HT-29 (cell line): ENCODE measurements at regions not wholly inside any gene's neighbourhood (a gene's known extent, or its start where the extent isn't known, plus 50 kb on each side); places are given as distances from the start of the nearest gene placed in this dataset.

Experiments used
- DNase-seq: peaks from one replicate; pipeline ENCODE4 v3.0.0-alpha.2; 2015; ENCODE audit warnings: low spot score

DNA sequence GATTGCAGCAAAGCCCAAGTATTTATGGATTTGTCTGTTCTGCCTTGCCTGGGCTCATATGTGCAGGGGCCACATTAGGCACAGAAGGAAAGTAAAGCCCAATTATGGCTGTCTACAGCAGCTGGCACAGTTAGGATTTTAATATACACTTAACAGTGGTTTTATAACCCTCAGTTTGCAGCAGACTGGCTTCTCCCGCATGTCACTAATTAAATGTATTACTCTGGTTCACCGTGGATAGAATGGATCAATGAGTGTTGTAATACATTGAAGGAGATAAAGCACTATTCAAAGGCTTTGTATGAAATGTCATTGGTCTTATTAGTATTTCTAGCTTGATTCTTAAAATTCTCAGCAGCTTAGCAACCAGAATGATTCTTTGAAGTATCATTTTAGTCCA lies 320.2 kb downstream of the KCNS3 start:
- DNase-seq: no peak

DNA sequence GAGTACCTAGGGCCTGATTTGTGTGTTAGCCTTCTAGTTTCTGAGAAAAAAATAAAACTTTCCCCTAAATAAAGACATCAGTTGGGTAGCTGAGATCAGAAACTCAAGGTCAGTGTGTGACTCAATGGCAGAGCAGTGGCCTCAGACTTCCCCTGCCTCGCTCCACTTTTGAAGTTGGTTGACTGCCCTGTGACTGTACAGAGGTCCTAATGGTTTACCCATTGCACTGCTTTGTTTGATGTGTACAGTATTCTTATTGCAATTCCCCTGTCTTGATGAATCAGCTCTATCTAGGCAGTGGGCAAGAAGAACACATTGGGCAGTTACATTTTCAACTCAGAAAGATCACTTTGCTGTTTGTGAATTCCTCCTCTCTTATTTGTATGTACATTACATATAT lies 315.7 kb downstream of the KCNS3 start:
- no peak for DNase-seq

DNA sequence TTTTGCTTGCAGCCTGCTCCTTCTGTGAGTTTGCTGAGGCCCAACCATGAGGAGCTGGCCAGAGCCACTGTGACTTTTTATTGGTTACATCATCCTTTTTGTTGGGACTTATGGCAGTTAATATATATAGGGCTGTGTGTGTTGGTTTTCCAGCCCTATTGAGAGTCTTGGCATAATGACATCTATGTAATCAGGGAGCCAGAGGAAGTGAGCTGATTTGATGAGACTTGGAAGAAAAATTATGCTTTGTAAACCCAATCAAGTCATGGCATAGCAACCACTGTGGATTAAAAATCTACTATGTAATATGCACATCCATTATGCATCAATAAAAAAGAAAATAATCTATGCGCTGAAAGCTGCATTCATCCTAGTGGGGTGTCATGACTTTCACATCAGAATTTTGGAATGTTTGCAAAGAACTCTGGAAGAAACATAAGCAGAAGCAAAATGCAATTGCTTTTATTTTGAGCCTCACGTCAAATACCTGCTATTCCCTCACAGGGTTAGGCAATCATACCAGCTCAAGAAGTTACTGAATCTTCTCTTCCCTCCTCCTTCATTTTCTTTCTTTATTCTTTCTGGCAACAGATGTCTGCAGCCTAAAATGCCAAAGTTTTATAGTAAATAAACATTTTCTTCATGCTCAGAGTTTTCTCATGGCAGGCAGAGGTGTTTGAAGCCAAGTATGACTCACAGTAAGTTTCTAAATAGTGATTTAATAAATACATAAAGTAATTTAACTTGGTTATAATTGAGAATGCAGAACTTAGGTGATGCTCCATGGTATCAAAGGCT lies 308.5 kb downstream of the KCNS3 start:
- no peak for DNase-seq

DNA sequence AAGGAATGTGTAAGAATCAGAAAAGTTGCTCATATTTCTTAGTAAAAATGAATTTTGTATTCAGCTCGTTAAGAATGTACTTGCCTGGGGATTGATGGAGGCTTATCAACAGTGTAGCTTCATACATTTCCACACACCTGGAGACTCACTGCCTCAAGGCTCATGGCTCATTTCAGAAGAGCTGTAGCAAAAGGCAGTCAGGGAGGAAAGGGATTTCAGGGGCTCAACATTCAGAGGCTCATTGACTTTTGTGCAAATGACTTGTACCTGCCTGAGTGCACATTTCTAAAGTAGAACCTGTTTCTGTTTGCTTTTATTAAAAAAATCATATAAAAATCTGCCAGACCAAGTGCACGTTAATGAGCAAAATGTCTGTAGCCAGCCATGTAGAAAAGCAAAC lies 304.4 kb downstream of the KCNS3 start:
- no peak for DNase-seq

DNA sequence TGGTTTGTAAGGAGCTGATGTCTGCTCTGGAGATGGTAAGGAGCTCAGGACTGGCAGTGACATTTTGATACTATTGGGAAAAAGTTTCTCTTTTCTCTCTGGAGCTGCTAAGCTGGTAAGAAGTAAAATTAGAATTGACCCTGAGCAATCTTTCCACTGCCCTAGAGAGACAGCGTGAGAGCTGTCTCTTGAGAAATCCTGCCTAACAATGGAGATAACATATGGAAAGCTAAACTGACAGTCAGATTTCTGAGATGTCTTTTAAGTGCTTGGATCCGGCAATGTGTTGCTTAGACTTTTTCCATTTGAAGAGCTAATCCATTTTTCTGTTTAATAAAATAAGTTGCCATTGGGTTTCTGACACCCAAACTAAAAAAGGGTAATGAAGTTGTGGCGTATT lies 302.4 kb downstream of the KCNS3 start:
- no peak for DNase-seq

DNA sequence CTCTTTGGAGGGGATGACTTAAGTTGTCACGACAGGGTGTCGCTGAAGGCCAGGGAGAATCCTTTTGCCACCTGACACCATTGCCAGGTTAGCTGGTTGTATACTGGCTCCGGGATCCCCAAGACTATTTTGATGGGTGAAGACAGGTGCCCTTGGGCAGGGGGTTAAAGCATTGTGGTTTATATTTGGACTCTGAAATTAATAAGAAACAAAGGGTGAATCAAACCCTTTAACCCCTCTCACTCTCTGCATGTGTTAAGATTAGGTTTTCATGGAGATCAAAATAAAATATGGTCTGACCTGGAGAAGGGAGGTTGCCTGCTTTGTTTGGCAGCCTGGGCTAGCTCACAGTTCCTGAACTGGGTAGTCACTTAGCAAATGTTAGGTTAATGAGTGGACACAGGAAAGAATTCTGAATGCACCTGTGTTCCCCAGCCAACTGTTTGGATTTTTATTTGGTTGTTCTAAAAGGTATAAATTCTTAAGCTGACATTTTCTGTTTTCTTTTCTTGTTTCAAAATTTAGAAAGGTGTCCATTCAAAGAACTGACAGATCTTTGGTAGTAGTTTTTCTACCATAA lies 301.7 kb downstream of the KCNS3 start:
- no peak for DNase-seq

DNA sequence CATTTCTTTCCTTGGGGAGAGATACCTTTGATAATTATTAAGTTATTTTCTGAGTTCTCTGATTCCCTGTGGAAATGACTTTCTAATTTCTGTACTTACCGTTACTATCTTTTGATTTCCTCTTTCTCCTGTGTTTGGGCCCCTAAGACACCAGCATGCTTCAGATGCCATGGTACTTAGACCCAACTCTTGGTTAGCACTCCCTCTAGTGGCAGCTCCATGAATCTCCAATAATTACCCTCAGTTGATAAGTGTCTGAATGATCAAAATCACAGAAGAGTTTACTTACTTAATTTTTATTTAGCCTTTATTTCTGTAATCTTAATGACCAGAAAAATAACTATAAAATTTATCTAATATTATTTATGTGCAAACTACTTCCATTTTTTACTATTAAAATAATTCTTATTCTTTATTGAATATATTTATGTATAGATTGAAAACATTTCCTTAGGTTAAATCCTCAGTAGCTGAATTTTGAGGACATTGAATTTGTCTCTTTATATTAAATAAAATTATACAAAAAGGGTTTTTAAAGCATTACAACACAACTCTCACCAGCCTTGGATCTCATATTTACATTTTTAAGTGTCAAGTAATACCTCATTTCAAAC lies 300.4 kb downstream of the KCNS3 start:
- DNase-seq: peak; percentile 65

DNA sequence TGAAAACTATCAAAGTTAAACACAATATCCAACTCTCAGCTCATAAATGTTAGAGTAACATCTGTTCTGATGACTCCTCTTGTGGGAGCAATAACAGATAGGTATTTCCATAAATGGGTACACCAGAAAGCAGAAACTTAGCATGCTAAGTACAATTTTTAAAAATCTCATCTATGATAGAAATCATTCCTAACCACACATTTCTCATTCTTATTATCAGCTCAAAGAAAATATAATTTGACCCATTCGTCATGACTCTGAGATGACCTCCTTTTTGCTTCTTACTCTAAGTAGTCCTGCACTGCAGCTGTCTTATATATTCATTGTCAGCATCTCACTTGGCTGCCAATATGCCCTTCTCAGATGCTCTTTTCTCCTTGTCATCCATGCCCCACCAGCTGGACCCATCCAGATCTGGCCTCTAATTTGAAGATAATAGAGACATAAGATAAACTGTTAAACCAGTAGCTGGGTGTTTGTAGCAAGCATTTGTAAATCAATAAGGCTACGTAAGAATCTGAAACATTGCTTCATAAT lies 298.3 kb downstream of the KCNS3 start:
- DNase-seq: no peak

DNA sequence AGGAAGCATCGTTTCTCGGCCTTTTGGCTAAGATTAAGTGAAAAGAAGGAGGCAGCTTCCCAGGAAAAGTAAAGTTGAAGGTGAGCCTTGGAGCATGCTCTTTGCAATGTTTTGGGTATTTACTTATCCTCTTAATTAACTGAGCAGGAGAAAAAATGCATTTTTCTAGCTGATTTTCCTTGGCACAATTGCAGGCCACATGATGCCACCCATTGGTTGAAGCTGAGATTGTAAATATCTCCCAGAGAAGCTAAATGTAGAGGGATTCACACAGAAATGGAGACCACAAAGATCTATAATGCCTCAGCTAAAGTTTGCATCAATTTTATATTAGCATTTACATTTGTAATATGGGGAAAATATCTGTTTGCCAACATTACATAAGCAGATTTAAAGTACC lies 294.1 kb downstream of the KCNS3 start:
- no peak for DNase-seq

DNA sequence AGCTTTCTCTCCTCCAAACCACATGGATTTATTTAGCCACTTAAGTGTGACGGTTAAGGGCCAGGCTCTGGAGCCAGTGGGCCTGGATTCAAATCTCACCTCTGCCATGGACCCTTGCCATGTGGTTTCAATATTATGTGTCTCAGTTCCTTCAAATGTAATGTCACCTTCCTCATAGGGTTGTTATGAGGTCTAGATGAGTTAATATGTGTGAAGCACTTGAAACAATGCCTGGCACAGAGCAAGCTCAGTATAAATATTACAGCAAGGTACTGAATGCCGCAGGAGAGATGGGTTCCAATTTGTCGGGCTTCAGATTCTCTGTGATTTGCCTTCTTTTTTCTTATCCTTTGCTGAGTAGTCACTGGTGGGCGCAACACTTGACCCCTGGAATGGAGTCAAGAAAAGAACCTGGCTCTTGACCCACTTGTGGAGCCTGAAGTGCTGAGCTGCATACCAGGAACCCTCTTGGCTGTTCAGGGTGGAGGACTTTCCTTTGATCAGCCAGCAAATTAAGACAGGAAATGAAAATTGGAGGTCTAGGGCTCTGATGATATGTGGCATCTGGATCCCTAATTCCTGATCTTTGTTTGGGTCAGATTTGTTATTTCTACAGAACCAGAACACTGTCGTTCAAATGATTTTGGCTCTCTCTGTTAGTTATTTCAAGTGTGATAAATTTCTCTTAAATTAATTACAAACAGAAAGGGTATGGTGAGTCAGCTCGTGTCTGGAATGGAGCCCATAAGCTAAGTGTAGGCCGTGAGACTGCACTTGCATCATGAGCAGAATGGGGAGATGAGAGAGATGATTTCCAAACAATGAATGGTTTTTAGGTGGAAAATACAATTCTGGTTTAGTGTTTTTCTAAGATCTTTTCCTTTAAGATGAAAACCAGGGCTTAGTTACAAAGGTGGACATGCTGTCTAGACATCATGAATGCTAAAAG lies 293.0 kb downstream of the KCNS3 start:
- DNase-seq: no peak

DNA sequence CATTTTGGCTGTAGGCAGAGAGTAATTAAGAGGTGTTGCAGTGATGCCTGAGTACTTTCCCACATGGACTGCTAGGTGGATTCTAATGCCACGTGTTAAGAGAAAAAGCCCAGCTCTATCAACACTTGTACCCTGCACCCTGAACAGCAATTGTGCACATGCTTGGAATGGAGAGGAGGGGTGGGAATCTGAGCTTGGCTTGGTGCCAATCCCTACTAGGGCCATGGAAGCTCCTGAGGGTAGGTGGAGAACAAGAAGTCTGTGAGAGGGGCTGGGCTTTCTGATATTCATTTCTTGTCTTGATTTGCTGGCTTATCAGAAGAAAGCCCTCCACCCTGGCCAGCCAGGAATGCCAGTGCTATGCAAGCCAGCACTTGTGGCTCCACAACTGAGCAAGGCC lies 292.2 kb downstream of the KCNS3 start:
- DNase-seq: no peak

DNA sequence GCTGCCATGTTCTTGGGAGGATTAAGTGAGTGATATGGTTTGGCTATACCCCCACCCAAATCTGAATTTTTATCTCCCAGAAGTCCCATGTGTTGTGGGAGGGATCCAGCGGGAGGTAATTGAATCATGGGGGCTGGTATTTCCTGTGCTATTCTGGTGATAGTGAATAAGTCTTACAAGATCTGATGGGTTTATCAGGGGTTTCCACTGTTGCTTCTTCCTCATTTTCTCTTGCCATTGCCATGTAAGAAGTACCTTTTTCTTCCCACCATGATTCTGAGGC lies 291.4 kb downstream of the KCNS3 start:
- DNase-seq: no peak

DNA sequence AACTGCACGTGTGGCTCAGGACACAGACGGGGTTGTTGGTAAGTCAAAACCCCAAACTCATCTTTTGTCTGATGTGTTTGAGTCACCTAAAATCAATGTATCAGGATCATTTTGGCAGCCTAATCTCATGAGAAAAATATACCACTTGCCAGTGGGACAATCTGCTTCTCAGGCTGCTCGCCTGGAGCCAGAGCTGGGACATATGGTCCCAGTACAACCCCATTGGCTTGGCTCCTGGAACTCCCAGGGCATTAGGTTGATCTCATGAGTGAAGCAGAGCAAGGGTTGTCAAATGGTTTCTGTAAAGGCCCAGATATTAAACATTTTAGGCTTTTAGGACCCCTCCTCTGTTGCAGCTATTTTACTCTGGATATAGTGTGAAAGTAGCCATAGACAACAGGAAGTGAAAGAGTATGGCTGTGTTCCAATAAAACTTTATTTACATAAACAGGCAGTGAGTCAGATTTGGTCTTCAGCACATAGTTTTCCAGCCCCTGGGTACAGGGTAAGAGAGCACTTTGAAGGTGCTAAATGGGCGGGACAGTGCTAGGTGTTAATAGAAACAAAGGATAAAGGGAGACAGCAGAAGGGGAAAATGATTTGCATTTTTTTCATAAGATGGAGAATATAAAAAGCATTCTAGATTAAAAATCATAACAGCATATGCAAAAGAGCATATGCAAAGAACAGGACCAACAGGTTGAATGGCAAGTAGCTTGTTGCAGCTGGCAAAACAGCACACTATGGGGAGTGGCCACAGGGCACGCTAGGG lies 290.8 kb downstream of the KCNS3 start:
- no peak for DNase-seq

DNA sequence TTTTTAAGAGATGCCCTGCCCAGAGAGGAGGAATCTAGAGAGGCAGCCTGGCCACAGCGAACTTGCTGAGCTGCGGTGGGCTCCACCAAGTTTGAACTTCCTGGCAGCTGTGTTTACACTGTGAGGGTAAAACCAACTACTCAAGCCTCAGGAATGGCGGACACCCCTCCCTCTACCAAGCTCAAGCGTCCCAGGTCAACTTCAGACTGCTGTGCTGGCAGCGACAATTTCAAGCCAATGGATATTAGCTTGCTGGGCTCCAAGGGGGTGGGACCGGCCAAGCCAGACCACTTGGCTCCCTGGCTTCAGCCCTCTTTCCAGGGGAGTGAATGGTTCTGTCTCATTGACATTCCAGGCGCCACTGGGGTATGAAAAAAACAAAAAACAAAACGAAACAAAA lies 289.4 kb downstream of the KCNS3 start:
- DNase-seq: no peak

DNA sequence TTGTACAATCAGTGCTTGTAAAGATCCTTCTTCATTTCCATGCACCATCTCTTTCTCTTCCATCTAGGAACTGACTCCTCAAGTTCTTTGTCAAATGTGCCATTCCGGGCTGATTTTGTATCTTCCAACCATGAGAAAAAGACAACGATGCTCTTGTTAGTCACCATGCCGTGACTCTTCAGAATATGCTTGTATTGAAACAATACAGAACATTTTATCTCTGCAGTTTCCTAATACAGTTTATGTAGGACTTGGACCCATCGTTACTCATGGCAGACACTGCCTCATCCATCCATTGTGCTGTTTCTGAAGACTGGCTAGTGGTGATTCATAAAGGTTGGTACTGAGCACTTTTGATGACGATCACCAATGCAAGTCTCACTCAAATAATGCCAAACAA lies 283.2 kb downstream of the KCNS3 start:
- DNase-seq: no peak

DNA sequence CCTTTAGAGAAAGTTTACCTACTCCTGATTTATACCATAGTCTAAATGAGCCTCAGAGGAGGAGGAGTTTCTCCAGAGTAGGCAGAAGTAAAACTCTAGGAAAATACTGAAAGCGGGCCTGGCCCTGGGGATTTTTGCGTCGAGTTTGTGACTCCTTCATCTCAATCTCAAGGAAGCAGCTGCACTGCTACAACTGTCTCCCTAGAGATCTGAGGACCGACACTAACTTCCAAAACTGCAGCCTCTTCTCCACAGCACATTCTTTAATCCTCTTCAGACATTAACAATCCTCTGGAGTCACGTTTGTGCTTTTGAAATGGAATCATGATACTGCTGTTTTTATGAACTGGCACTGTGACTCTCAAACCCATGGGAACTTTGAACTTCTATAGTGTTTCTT lies 281.4 kb downstream of the KCNS3 start:
- no peak for DNase-seq

DNA sequence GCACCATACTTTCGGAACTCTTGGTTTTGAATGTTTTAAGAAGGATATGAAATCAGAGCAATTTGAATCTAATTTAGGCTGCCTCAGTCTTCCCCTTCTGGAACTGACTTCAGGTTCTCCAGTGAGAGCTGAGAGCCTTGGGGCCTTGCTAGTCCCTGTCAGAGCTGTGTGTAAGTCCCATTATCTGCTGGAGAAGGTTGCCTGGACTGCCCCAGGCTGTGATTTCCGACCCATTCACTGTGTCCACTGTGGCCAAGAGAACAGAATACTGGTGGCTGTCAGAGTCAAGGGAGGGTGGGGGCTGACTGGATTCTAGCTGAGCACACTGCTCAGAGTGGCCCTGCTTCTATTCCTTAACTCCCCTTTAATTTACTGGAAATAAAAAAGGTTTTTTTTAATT lies 278.0 kb downstream of the KCNS3 start:
- DNase-seq: no peak

DNA sequence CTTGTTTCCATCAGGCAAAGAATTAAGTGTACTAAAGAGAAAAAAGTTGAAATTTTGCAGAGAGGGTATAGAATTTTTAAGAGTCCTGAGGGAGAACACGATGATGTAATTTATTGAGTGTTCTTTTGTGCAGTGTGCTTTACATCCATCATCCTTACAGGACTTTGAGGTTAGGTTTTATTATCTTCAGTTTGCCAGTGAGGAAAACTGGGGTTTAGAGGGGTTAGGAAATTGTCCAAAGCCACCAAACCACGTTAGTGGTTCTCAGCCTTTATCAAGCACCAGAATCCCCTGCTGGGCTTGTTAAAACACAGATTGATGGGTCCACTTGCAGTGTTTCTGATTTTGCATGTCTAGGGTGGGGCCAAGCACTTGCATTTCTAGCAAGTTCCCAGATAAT lies 277.5 kb downstream of the KCNS3 start:
- DNase-seq: no peak

DNA sequence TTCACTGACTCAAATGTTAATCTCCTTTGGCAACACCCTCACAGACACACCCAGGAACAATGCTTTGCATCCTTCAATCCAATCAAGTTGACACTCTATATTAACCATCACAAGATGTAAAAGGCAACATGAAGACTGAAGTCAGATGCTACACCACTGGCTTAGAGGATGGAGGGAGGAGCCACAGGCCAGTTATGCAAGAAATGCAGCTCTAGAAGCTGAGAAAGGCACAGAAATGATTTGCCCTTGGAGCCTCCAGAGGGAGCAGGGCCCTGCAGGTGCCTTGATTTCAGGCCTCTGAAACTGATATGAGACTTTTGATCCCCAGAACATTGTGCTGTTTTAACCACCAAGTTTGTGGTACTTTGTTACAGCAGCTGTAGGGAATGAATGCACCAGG lies 276.3 kb downstream of the KCNS3 start:
- DNase-seq: no peak

DNA sequence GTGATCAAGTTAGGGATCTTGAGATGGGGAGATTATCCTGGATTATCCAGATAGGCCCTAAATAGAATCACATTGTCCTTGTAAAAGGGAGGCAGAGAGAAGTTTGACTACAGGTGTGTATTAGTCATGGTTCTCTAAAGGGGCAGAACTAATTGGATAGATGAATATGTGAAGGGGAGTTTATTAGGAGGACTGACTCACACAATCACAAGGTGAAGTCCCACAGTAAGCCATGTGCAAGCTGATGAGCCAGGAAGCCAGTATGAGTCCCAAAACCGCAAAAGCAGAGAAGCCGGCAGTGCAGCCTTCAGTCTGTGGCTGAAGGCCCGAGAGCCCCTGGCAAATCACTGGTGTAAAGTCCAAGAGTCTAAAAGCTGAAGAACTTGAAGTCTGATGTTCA lies 275.8 kb downstream of the KCNS3 start:
- DNase-seq: no peak

DNA sequence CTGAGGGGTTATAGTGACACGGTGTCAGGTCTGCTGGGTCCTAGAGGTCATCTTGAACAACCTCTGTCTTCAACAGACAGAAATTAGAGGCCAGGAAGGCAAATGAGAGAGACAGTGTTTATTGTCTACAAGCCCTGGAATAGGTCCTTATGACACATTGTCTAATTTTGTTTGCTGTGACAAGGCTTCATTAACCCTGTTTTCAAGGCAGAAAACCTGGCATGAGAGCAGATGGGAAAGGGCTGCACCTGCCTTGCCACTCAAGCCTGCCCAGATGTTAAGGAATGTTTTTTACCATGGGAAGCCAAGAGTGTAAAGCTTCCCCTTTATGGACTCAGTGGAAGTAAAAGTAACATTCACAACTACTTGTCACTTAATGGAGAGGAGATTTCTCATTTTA lies 275.3 kb downstream of the KCNS3 start:
- DNase-seq: no peak
